Esophagus squamous epithelium (tissue), 5 donors: ENCODE measurements at regions not wholly inside any gene's neighbourhood (a gene's known extent, or its start where the extent isn't known, plus 50 kb on each side); places are given as distances from the start of the nearest gene placed in this dataset.

Experiments used
- DNase-seq: peaks from one replicate; lab custom pipeline; 2025; lab: John Stamatoyannopoulos, UW
- H3K27ac ChIP-seq, 4 donors: fragments of 200-600 bp; sonication (generic); one replicate each; pipeline ENCODE4 v1.5.1; 2016 to 2019; ENCODE audit warnings: mild to moderate bottlenecking in 1 of 4
- H3K27me3 ChIP-seq, 4 donors: fragments of 200-600 bp; sonication (generic); 1 replicate in 3 of 4; 2 replicates in 1 of 4; pipeline versions ENCODE4 v1.5.1 to v1.6.0; 2017 to 2021; ENCODE audit warnings: antibody characterized with exemption in 1 of 4
- H3K36me3 ChIP-seq, 3 donors: fragments of 200-600 bp; sonication (generic); one replicate each; pipeline ENCODE4 v1.5.1; 2016 to 2019
- H3K4me1 ChIP-seq, 3 donors: fragments of 200-600 bp; sonication (generic); one replicate each; pipeline ENCODE4 v1.5.1; 2017 to 2019
- H3K4me3 ChIP-seq, 4 donors: fragments of 200-600 bp; sonication (generic); 1 replicate in 3 of 4; 2 replicates in 1 of 4; pipeline ENCODE4 v1.5.1; 2016 to 2019; ENCODE audit warnings: mild to moderate bottlenecking in 2 of 4, moderate library complexity in 1 of 4
- H3K9me3 ChIP-seq, 3 donors: fragments of 200-600 bp; sonication (generic); one replicate each; pipeline ENCODE4 v1.5.1; 2016 to 2019
- CTCF ChIP-seq, 6 experiments: fragments of 450-650 bp in 4 of 6; fragments of 200-600 bp in 2 of 6; sonication (generic) in 2 of 6; IDR thresholded peaks; one replicate each; pipeline ENCODE4 v1.5.1; 2016 to 2019; ENCODE audit warnings: antibody characterized with exemption in 6 of 6, mild to moderate bottlenecking in 4 of 6, moderate library complexity in 4 of 6
- POLR2A ChIP-seq, 4 donors: fragments of 450-650 bp; IDR thresholded peaks; one replicate each; pipeline ENCODE4 v1.6.1; 2017; ENCODE audit warnings: antibody characterized with exemption in 4 of 4, mild to moderate bottlenecking in 4 of 4, moderate library complexity in 3 of 4
- WGBS, 2 donors: methylation state at CpG; one replicate each; pipeline ENCODE4 v1.1.5; 2018; 5-methylcytosine and 5-hydroxymethylcytosine counted together
- intact Hi-C: fragments of 100-400 bp; cut with DNase I; formaldehyde crosslinking; loops from one replicate; pipeline ENCODE4 v1.15.0; 2022
- donor health status: DM: yes; HTN: yes; CAD: no.

GRCh38 chr14:82492157-82492556, 958.5 kb upstream of the SEL1L start:
- H3K27me3 ChIP-seq: no peaks in the 10 kb centered on the region
- TF ChIP-seq CTCF (IDR thresholded peaks at IDR 0.05) (no peak), POLR2A (IDR thresholded peaks at IDR 0.05) (no peak)
- 63 to 68% methylated on average over 1 of the region's 1 CpG for WGBS, 2 donors

GRCh38 chr14:82500222-82500621, 966.6 kb upstream of the SEL1L start:
- intact Hi-C loops: no loop called here
- Histone ChIP-seq H3K9me3 (no peaks in the 10 kb centered on the region), H3K27ac (peak overlapping the region in 1 of 4 donors; percentile 10), H3K36me3 (no peaks in the 10 kb centered on the region), H3K4me3 (no peak overlapping the region), H3K4me1 (peaks cover 0 to 10% (median 0%) of the 10 kb centered on the region in 3 donors), H3K27me3 (no peaks in the 10 kb centered on the region)
- TF ChIP-seq CTCF (IDR thresholded peaks at IDR 0.05) (no peak), POLR2A (IDR thresholded peaks at IDR 0.05) (no peak)
- DNase-seq: no peak
- WGBS, 2 donors: 9 to 39% methylated on average over 1 of the region's 1 CpG

More at GRCh38 chr14:82492157-82492556, 958.5 kb upstream of the SEL1L start:
- no peak for DNase-seq
- Histone ChIP-seq H3K9me3 (no peaks in the 10 kb centered on the region), H3K4me1 (no peaks in the 10 kb centered on the region), H3K4me3 (no peak overlapping the region), H3K36me3 (no peaks in the 10 kb centered on the region), H3K27ac (no peak overlapping the region)
- intact Hi-C loops: no loop called here

- no peaks in the 10 kb centered on the region for H3K27me3 ChIP-seq
- WGBS, 2 donors: 46% methylated on average over 2 of the region's 2 CpGs
- H3K36me3 ChIP-seq: no peaks in the 10 kb centered on the region
- H3K4me1 ChIP-seq: peaks cover 0 to 10% (median 0%) of the 10 kb centered on the region in 3 donors
- H3K27ac ChIP-seq: peak overlapping the region in 1 of 4 donors; percentile 20
- no peak for DNase-seq
- H3K4me3 ChIP-seq: no peak overlapping the region
- intact Hi-C loops: no loop called here
- no peak for TF ChIP-seq POLR2A (IDR thresholded peaks at IDR 0.05)
- TF ChIP-seq CTCF (IDR thresholded peaks at IDR 0.05): no peak
- no peaks in the 10 kb centered on the region for H3K9me3 ChIP-seq
Measured at GRCh38 chr14:82501554-82501953, 967.9 kb upstream of the SEL1L start.

GRCh38 chr14:82502043-82502442, 968.4 kb upstream of the SEL1L start:
- intact Hi-C loops: no loop called here
- Histone ChIP-seq H3K27ac (peak overlapping the region in 1 of 4 donors; percentile 20), H3K4me1 (peaks cover 0 to 10% (median 0%) of the 10 kb centered on the region in 3 donors), H3K9me3 (no peaks in the 10 kb centered on the region), H3K27me3 (no peaks in the 10 kb centered on the region), H3K4me3 (no peak overlapping the region), H3K36me3 (no peaks in the 10 kb centered on the region)
- no peak for DNase-seq
- TF ChIP-seq CTCF (IDR thresholded peaks at IDR 0.05): no peak
- no peak for TF ChIP-seq POLR2A (IDR thresholded peaks at IDR 0.05)
- 73 to 77% methylated on average over 4 of the region's 4 CpGs for WGBS, 2 donors

- intact Hi-C loops: no loop called here
- no peaks in the 10 kb centered on the region for H3K9me3 ChIP-seq
- H3K4me3 ChIP-seq: no peak overlapping the region
- no peak for TF ChIP-seq POLR2A (IDR thresholded peaks at IDR 0.05)
- TF ChIP-seq CTCF (IDR thresholded peaks at IDR 0.05): no peak
- no peak for DNase-seq
- H3K36me3 ChIP-seq: no peaks in the 10 kb centered on the region
- H3K27me3 ChIP-seq: no peaks in the 10 kb centered on the region
- peaks cover 0 to 7% (median 0%) of the 10 kb centered on the region in 3 donors for H3K4me1 ChIP-seq
- H3K27ac ChIP-seq: no peak overlapping the region
Measured at GRCh38 chr14:82504894-82505293, 971.2 kb upstream of the SEL1L start.
